Trophoblast cell (in vitro differentiated cells and primary cell): ENCODE measurements at regions not wholly inside any gene's neighbourhood (a gene's known extent, or its start where the extent isn't known, plus 50 kb on each side); places are given as distances from the start of the nearest gene placed in this dataset.
A peak's percentile ranks its signal among the peaks of the same experiment; 100 is the strongest.

Experiments used
- DNase-seq, 2 donors: peaks; one replicate each; pipeline ENCODE4 v3.0.0-alpha.2; 2016
- H2AFZ ChIP-seq: 2 replicates; pipeline ENCODE4 v1.6.1; 2013; ENCODE audit warnings: low read length, moderate library complexity, mild to moderate bottlenecking; ENCODE audit not compliant: insufficient read depth, poor library complexity
- H2AK5ac ChIP-seq: 2 replicates; pipeline ENCODE4 v1.6.1; 2013; ENCODE audit warnings: mild to moderate bottlenecking, low read length
- H2BK120ac ChIP-seq: 2 replicates; pipeline ENCODE4 v1.6.1; 2013; ENCODE audit warnings: low read length, mild to moderate bottlenecking, moderate library complexity; ENCODE audit not compliant: insufficient read depth, poor library complexity
- H2BK12ac ChIP-seq: 2 replicates; pipeline ENCODE4 v1.6.1; 2013; ENCODE audit warnings: mild to moderate bottlenecking, low read length, moderate library complexity
- H2BK5ac ChIP-seq: 2 replicates; pipeline ENCODE4 v1.6.1; 2013; ENCODE audit warnings: low read length, low read depth, moderate library complexity, mild to moderate bottlenecking; ENCODE audit not compliant: poor library complexity
- H3K14ac ChIP-seq: 2 replicates; pipeline ENCODE4 v1.6.1; 2013; ENCODE audit warnings: mild to moderate bottlenecking, low read length
- H3K18ac ChIP-seq: 2 replicates; pipeline ENCODE4 v1.6.1; 2013; ENCODE audit warnings: mild to moderate bottlenecking, low read length
- H3K23ac ChIP-seq: 2 replicates; pipeline ENCODE4 v1.6.1; 2013; ENCODE audit warnings: low read length
- H3K27ac ChIP-seq: 2 replicates; pipeline ENCODE4 v1.5.1; 2013; ENCODE audit warnings: low read depth, mild to moderate bottlenecking, inconsistent platforms, low read length, moderate library complexity
- H3K27me3 ChIP-seq: 2 replicates; pipeline ENCODE4 v1.6.1; 2013; ENCODE audit warnings: inconsistent platforms, mild to moderate bottlenecking, low read length, moderate library complexity; ENCODE audit not compliant: insufficient read depth
- H3K36me3 ChIP-seq, 2 experiments: 1 replicate in 1 of 2; 2 replicates in 1 of 2; pipeline ENCODE4 v1.6.1; 2013; ENCODE audit warnings: low read length in 2 of 2, mild to moderate bottlenecking in 2 of 2, moderate library complexity in 1 of 2; ENCODE audit not compliant: insufficient read depth in 2 of 2, control insufficient read depth in 1 of 2
- H3K4ac ChIP-seq: 2 replicates; pipeline ENCODE4 v1.6.1; 2013; ENCODE audit warnings: low read depth, mild to moderate bottlenecking, low read length, moderate library complexity
- H3K4me1 ChIP-seq, 2 experiments: 1 replicate in 1 of 2; 2 replicates in 1 of 2; pipeline ENCODE4 v1.6.1; 2013; ENCODE audit warnings: low read length in 2 of 2, mild to moderate bottlenecking in 2 of 2, moderate library complexity in 1 of 2; ENCODE audit not compliant: insufficient read depth in 2 of 2, control insufficient read depth in 1 of 2
- H3K4me2 ChIP-seq: 2 replicates; pipeline ENCODE4 v1.6.1; 2013; ENCODE audit warnings: inconsistent platforms, mild to moderate bottlenecking, low read length, moderate library complexity
- H3K4me3 ChIP-seq: 2 replicates; pipeline ENCODE4 v1.5.1; 2013; ENCODE audit warnings: mild to moderate bottlenecking, low read depth, low read length, inconsistent platforms
- H3K79me1 ChIP-seq: one replicate; pipeline ENCODE4 v1.6.1; 2013; ENCODE audit warnings: low read length
- H3K79me2 ChIP-seq: 2 replicates; pipeline ENCODE4 v1.6.1; 2013; ENCODE audit warnings: low read length, mild to moderate bottlenecking; ENCODE audit not compliant: control insufficient read depth, insufficient read depth, poor library complexity
- H3K9ac ChIP-seq: 2 replicates; pipeline ENCODE4 v1.6.1; 2013; ENCODE audit warnings: mild to moderate bottlenecking, low read length
- H3K9me3 ChIP-seq: 2 replicates; pipeline ENCODE4 v1.6.1; 2013; ENCODE audit warnings: low read depth, mild to moderate bottlenecking, control low read depth, inconsistent platforms, low read length; ENCODE audit not compliant: insufficient read depth
- H4K12ac ChIP-seq: 2 replicates; pipeline ENCODE4 v1.6.1; 2013; ENCODE audit warnings: low read depth, mild to moderate bottlenecking, low read length, moderate library complexity
- H4K8ac ChIP-seq: 2 replicates; pipeline ENCODE4 v1.6.1; 2013; ENCODE audit warnings: low read depth, mild to moderate bottlenecking, low read length, moderate library complexity
- H4K91ac ChIP-seq: one replicate; pipeline ENCODE4 v1.6.1; 2013; ENCODE audit warnings: low read depth, mild to moderate bottlenecking, low read length, moderate library complexity
- WGBS: extraction: QIAGEN DNeasy Blood & Tissue Kit; methylation state at CpG from one replicate; pipeline ENCODE4 v1.1.7; 2013; ENCODE audit warnings: missing lambda C conversion rate; ENCODE audit not compliant: insufficient read length, insufficient coverage; ENCODE audit errors: extremely low coverage; 5-methylcytosine and 5-hydroxymethylcytosine counted together

- H3K4ac ChIP-seq: no peak overlapping the region
- H3K23ac ChIP-seq: no peak overlapping the region
- no peak overlapping the region for H2AK5ac ChIP-seq
- no peaks in the 10 kb centered on the region for H3K36me3 ChIP-seq
- H2BK5ac ChIP-seq: no peak overlapping the region
- H2BK120ac ChIP-seq: no peak overlapping the region
- H3K18ac ChIP-seq: no peak overlapping the region
- H3K4me2 ChIP-seq: no peak overlapping the region
- H3K79me2 ChIP-seq: no peaks in the 10 kb centered on the region
- no peak for DNase-seq
- no peaks in the 10 kb centered on the region for H3K4me1 ChIP-seq
- H3K14ac ChIP-seq: no peak overlapping the region
- no peak overlapping the region for H4K8ac ChIP-seq
- no peaks in the 10 kb centered on the region for H3K27me3 ChIP-seq
- WGBS: no CpG with 5 or more reads among the region's 3 CpGs
- no peak overlapping the region for H3K4me3 ChIP-seq
- H4K91ac ChIP-seq: no peak overlapping the region
- no peak overlapping the region for H4K12ac ChIP-seq
- H3K79me1 ChIP-seq: no peaks in the 10 kb centered on the region
- H2BK12ac ChIP-seq: no peak overlapping the region
- no peak overlapping the region for H2AFZ ChIP-seq
- no peak overlapping the region for H3K9ac ChIP-seq
- no peak overlapping the region for H3K27ac ChIP-seq
- H3K9me3 ChIP-seq: no peaks in the 10 kb centered on the region
Measured at GRCh38 chr1:214857716-214858115, 224.8 kb upstream of the KCNK2 start.

DNA sequence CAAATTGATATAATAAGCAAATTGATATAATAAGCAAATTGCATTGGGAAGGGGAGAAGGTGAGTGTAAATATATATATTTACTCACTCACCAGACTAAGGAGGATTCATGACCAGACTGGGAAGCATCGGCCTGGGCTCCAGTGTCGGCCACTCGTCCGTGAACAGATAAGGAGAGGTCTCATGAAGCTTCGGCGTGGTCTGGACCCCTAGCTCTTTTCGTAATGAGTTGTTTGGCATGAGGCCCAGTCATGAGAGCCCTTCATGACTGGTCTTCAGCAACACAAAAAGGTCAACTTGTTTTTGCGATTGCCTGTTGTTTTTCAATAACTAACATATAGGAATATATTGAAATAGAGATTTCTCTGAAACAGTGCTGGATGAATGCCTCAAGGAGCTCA is 222.9 kb upstream of the KCNK2 start:
- Histone ChIP-seq H4K12ac (no peak overlapping the region), H3K4ac (no peak overlapping the region), H3K4me3 (no peak overlapping the region), H3K4me1 (no peaks in the 10 kb centered on the region), H2BK12ac (no peak overlapping the region), H3K4me2 (no peak overlapping the region), H4K8ac (no peak overlapping the region), H4K91ac (no peak overlapping the region), H2BK5ac (no peak overlapping the region), H3K79me2 (no peaks in the 10 kb centered on the region), H3K14ac (no peak overlapping the region), H3K9ac (no peak overlapping the region), H3K27me3 (no peaks in the 10 kb centered on the region), H2BK120ac (no peak overlapping the region), H2AK5ac (no peak overlapping the region), H3K79me1 (no peaks in the 10 kb centered on the region), H3K9me3 (no peaks in the 10 kb centered on the region), H3K36me3 (no peaks in the 10 kb centered on the region), H3K18ac (no peak overlapping the region), H3K23ac (no peak overlapping the region), H3K27ac (no peak overlapping the region), H2AFZ (no peak overlapping the region)
- DNase-seq: no peak
- WGBS: no CpG with 5 or more reads among the region's 8 CpGs

DNA sequence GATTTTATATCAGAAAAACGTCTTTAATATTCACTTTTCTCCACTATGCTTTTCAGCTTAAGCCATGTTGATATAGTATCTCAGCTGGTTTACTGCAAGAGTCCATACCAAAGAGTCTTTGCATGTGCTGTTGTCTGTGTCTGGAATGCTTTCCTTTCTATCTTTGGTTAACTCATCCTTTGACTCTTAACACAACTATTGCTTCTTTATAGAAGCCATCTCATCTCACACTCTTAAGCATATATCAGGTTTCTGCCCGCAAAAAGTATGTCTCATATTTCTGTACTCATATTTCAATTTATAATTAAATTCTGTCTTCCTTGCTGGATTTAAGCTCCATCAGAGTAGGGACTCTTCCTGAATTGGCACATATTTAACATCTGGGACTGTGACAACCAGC is 220.9 kb upstream of the KCNK2 start:
- no CpG with 5 or more reads among the region's 2 CpGs for WGBS
- Histone ChIP-seq H2BK5ac (no peak overlapping the region), H3K18ac (no peak overlapping the region), H3K27ac (no peak overlapping the region), H2BK120ac (no peak overlapping the region), H2AK5ac (no peak overlapping the region), H3K4me1 (no peaks in the 10 kb centered on the region), H3K79me1 (no peaks in the 10 kb centered on the region), H3K4me3 (no peak overlapping the region), H4K91ac (no peak overlapping the region), H3K4ac (no peak overlapping the region), H2BK12ac (no peak overlapping the region), H3K14ac (no peak overlapping the region), H3K23ac (no peak overlapping the region), H2AFZ (no peak overlapping the region), H3K9me3 (no peaks in the 10 kb centered on the region), H3K4me2 (no peak overlapping the region), H4K8ac (no peak overlapping the region), H3K79me2 (no peaks in the 10 kb centered on the region), H3K27me3 (no peaks in the 10 kb centered on the region), H3K36me3 (no peaks in the 10 kb centered on the region), H3K9ac (no peak overlapping the region), H4K12ac (no peak overlapping the region)
- DNase-seq: peak in 1 of 2 donors; percentile 48

- Histone ChIP-seq H3K27me3 (no peaks in the 10 kb centered on the region), H2AFZ (no peak overlapping the region), H3K4me3 (no peak overlapping the region), H2AK5ac (no peak overlapping the region), H3K14ac (no peak overlapping the region), H4K91ac (no peak overlapping the region), H2BK12ac (no peak overlapping the region), H2BK5ac (no peak overlapping the region), H3K27ac (no peak overlapping the region), H2BK120ac (no peak overlapping the region), H4K8ac (no peak overlapping the region), H3K4me1 (no peaks in the 10 kb centered on the region), H3K79me2 (no peaks in the 10 kb centered on the region), H3K79me1 (no peaks in the 10 kb centered on the region), H3K9me3 (no peaks in the 10 kb centered on the region), H4K12ac (no peak overlapping the region), H3K9ac (no peak overlapping the region), H3K23ac (no peak overlapping the region), H3K36me3 (no peaks in the 10 kb centered on the region), H3K4ac (no peak overlapping the region), H3K4me2 (no peak overlapping the region), H3K18ac (no peak overlapping the region)
- no CpG with 5 or more reads among the region's 2 CpGs for WGBS
- DNase-seq: no peak
Measured at GRCh38 chr1:214862421-214862820, 220.1 kb upstream of the KCNK2 start.
